ENCODE measurements at regions not wholly inside any gene's neighbourhood (a gene's known extent, or its start where the extent isn't known, plus 50 kb on each side); places are given as distances from the start of the nearest gene placed in this dataset.

DNA sequence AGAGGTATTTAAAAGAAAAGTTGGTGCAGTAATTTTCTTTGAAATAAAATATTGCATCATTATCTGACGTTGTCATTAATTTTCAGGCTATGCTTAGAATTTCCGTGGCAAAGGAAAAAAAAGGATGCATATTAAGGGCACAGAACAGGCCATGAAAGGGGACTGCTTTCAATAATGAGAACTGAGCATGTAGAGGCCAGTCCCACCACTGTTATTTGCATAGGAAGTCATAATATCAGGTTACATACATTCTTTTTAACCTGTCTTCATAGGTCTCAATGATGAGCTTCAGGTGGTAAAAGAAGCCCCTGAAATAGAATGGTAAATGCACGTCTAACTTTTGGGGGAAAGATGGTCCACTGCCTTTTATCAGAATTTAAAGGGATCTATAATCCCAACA lies 272.1 kb upstream of the ALCAM start:
- peaks cover 2% of the 10 kb centered on the region for H3K27me3 Mint-ChIP-seq (ENCODE audit: insufficient read depth, low read depth)
- TF ChIP-seq EZH2phosphoT487 (IDR thresholded peaks at IDR 0.05) = no peak
- TF ChIP-seq, protein P1, sequence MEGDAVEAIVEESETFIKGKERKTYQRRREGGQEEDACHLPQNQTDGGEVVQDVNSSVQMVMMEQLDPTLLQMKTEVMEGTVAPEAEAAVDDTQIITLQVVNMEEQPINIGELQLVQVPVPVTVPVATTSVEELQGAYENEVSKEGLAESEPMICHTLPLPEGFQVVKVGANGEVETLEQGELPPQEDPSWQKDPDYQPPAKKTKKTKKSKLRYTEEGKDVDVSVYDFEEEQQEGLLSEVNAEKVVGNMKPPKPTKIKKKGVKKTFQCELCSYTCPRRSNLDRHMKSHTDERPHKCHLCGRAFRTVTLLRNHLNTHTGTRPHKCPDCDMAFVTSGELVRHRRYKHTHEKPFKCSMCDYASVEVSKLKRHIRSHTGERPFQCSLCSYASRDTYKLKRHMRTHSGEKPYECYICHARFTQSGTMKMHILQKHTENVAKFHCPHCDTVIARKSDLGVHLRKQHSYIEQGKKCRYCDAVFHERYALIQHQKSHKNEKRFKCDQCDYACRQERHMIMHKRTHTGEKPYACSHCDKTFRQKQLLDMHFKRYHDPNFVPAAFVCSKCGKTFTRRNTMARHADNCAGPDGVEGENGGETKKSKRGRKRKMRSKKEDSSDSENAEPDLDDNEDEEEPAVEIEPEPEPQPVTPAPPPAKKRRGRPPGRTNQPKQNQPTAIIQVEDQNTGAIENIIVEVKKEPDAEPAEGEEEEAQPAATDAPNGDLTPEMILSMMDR (IDR thresholded peaks at IDR 0.05) = no peak
- TF ChIP-seq EZH2 (IDR thresholded peaks at IDR 0.05) = no peak
- no peak for DNase-seq (ENCODE audit: low spot score)
- Histone ChIP-seq H3K4me2 (no peak overlapping the region), H3K4me3 (no peak overlapping the region), H3K9ac (no peak overlapping the region), H4K20me1 (ENCODE audit: low read depth) (no peaks in the 10 kb centered on the region), H3K27ac (no peak overlapping the region), H3K79me2 (ENCODE audit: low read depth) (no peaks in the 10 kb centered on the region), H3K27me3 (no peaks in the 10 kb centered on the region), H3K9me3 (ENCODE audit: low read depth) (no peaks in the 10 kb centered on the region), H2AFZ (replicated peaks) (no peak overlapping the region), H3K4me1 (no peaks in the 10 kb centered on the region), H3F3A (ENCODE audit: low read depth) (no peaks in the 10 kb centered on the region), H3K36me3 (no peaks in the 10 kb centered on the region)
- no peaks in the 10 kb centered on the region for H3K4me1 Mint-ChIP-seq
- no peak overlapping the region for H3K27ac Mint-ChIP-seq
- H3K9me3 Mint-ChIP-seq = peaks cover 9% of the 10 kb centered on the region
- H3K36me3 Mint-ChIP-seq = no peaks in the 10 kb centered on the region
- no peak overlapping the region for H3K4me3 Mint-ChIP-seq

DNA sequence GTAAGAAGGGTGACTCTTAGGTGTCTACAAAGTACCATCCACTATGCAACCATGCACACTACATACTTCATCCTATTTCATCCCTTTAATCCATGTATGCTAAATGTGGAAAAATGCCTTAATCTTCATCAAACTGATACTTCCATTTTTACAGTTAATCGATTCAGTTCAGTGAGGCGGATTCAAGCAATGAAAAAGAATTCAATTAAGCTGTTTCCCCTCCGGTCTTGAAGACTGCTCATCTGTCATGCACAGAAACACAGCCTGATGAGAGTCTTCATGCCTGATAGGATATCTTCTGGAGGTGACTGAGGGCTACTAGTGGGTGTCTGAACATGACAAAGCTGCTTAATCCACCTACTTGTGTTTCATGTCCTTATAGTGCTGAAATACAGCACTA lies 270.6 kb upstream of the ALCAM start:
- no peaks in the 10 kb centered on the region for H3K36me3 ChIP-seq
- H3K4me3 ChIP-seq = no peak overlapping the region
- no peaks in the 10 kb centered on the region for H4K20me1 ChIP-seq (ENCODE audit: low read depth)
- H3K9me3 Mint-ChIP-seq = peaks cover 9% of the 10 kb centered on the region
- H3K36me3 Mint-ChIP-seq = no peaks in the 10 kb centered on the region
- no peak overlapping the region for H2AFZ ChIP-seq (replicated peaks)
- peaks cover 2% of the 10 kb centered on the region for H3K27me3 Mint-ChIP-seq (ENCODE audit: insufficient read depth, low read depth)
- no peaks in the 10 kb centered on the region for H3K27me3 ChIP-seq
- H3K9ac ChIP-seq = no peak overlapping the region
- DNase-seq (ENCODE audit: low spot score) = no peak
- H3K27ac ChIP-seq = no peak overlapping the region
- H3K79me2 ChIP-seq (ENCODE audit: low read depth) = no peaks in the 10 kb centered on the region
- no peaks in the 10 kb centered on the region for H3K9me3 ChIP-seq (ENCODE audit: low read depth)
- H3K4me2 ChIP-seq = no peak overlapping the region
- H3F3A ChIP-seq (ENCODE audit: low read depth) = no peaks in the 10 kb centered on the region
- H3K27ac Mint-ChIP-seq = no peak overlapping the region
- TF ChIP-seq, protein P1 (IDR thresholded peaks at IDR 0.05) = no peak
- no peak for TF ChIP-seq EZH2 (IDR thresholded peaks at IDR 0.05)
- no peak for TF ChIP-seq EZH2phosphoT487 (IDR thresholded peaks at IDR 0.05)
- no peak overlapping the region for H3K4me3 Mint-ChIP-seq
- H3K4me1 Mint-ChIP-seq = no peaks in the 10 kb centered on the region
- H3K4me1 ChIP-seq = no peaks in the 10 kb centered on the region

DNA sequence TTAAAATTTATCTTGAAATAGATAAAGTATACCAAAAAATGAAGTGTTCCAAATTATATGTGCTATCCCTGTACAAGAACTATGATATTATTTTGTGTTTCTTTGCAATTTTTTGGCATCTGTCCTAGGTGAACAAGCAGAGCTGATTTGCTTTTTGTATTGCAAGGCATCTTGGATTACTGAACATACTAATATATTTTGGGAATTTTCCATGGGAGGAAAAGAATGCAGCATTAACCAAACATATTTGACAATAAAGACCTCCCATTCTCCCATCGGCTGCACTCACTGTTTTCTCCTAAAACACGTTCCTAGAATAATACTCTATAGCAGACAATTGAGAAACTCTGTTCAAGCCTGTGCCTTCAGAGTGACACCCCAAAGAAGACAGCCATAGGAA lies 265.1 kb upstream of the ALCAM start:
- H3K4me2 ChIP-seq = no peak overlapping the region
- TF ChIP-seq, protein P1 (IDR thresholded peaks at IDR 0.05) = no peak
- TF ChIP-seq EZH2phosphoT487 (IDR thresholded peaks at IDR 0.05) (no peak), EZH2 (IDR thresholded peaks at IDR 0.05) (no peak)
- H3K4me1 ChIP-seq = no peaks in the 10 kb centered on the region
- no peaks in the 10 kb centered on the region for H3K36me3 ChIP-seq
- H3K9me3 ChIP-seq (ENCODE audit: low read depth) = no peaks in the 10 kb centered on the region
- no peaks in the 10 kb centered on the region for H3K27me3 ChIP-seq
- Mint-ChIP-seq H3K36me3 (no peaks in the 10 kb centered on the region), H3K9me3 (no peaks in the 10 kb centered on the region), H3K27ac (no peak overlapping the region), H3K27me3 (ENCODE audit: insufficient read depth, low read depth) (no peaks in the 10 kb centered on the region), H3K4me1 (no peaks in the 10 kb centered on the region), H3K4me3 (no peak overlapping the region)
- H3K27ac ChIP-seq = no peak overlapping the region
- no peaks in the 10 kb centered on the region for H3K79me2 ChIP-seq (ENCODE audit: low read depth)
- H3K9ac ChIP-seq = no peak overlapping the region
- no peak overlapping the region for H2AFZ ChIP-seq (replicated peaks)
- H4K20me1 ChIP-seq (ENCODE audit: low read depth) = no peaks in the 10 kb centered on the region
- no peak for DNase-seq (ENCODE audit: low spot score)
- no peak overlapping the region for H3K4me3 ChIP-seq
- H3F3A ChIP-seq (ENCODE audit: low read depth) = no peaks in the 10 kb centered on the region

DNA sequence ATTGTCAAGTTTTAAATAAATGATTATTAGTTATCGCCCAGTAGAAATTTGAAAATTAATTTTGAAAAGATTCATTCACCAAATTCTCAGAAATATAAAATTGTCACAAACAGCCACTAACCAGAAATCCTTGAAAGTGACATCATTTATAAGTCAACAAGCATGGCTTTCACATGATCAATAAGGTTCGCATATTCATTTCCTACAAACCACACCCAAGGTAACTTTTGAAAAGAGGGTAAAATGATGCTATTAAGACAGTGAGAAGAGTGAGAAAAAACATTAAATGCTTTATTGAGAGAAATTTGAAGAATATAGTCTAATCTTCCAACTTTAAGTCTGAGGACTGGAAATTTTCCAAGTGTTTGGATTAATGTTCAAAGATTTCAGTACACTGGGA lies 263.6 kb upstream of the ALCAM start:
- Mint-ChIP-seq H3K36me3 (no peaks in the 10 kb centered on the region), H3K9me3 (no peaks in the 10 kb centered on the region), H3K4me3 (no peak overlapping the region), H3K27me3 (ENCODE audit: insufficient read depth, low read depth) (no peaks in the 10 kb centered on the region), H3K27ac (no peak overlapping the region), H3K4me1 (no peaks in the 10 kb centered on the region)
- Histone ChIP-seq H3K4me1 (no peaks in the 10 kb centered on the region), H3K27me3 (no peaks in the 10 kb centered on the region), H3F3A (ENCODE audit: low read depth) (no peaks in the 10 kb centered on the region), H3K4me3 (no peak overlapping the region), H2AFZ (replicated peaks) (no peak overlapping the region), H4K20me1 (ENCODE audit: low read depth) (no peaks in the 10 kb centered on the region), H3K4me2 (no peak overlapping the region), H3K9me3 (ENCODE audit: low read depth) (no peaks in the 10 kb centered on the region), H3K36me3 (no peaks in the 10 kb centered on the region), H3K27ac (no peak overlapping the region), H3K79me2 (ENCODE audit: low read depth) (no peaks in the 10 kb centered on the region), H3K9ac (no peak overlapping the region)
- TF ChIP-seq, protein P1 (IDR thresholded peaks at IDR 0.05) = no peak
- no peak for DNase-seq (ENCODE audit: low spot score)

All from neural progenitor cell (in vitro differentiated cells).